ENCODE measurements at regions not wholly inside any gene's neighbourhood (a gene's known extent, or its start where the extent isn't known, plus 50 kb on each side); places are given as distances from the start of the nearest gene placed in this dataset.

GRCh38 chr3:103047640-103048039 is 612.8 kb downstream of the ZPLD1 start:
- Mint-ChIP-seq H3K36me3 (ENCODE audit: unreplicated experiment) (no peaks in the 10 kb centered on the region), H3K9me3 (ENCODE audit: unreplicated experiment) (no peaks in the 10 kb centered on the region), H3K27me3 (ENCODE audit: unreplicated experiment) (no peaks in the 10 kb centered on the region), H3K4me1 (ENCODE audit: unreplicated experiment) (no peaks in the 10 kb centered on the region), H3K4me3 (ENCODE audit: unreplicated experiment) (no peak overlapping the region), H3K27ac (ENCODE audit: unreplicated experiment) (no peak overlapping the region)
- DNase-seq (ENCODE audit: extremely low spot score, unreplicated experiment), result no peak
- TF ChIP-seq CTCF (IDR thresholded peaks at IDR 0.05), result no peak

- TF ChIP-seq CTCF (IDR thresholded peaks at IDR 0.05), result no peak
- H3K36me3 Mint-ChIP-seq (ENCODE audit: unreplicated experiment), result no peaks in the 10 kb centered on the region
- H3K9me3 Mint-ChIP-seq (ENCODE audit: unreplicated experiment), result no peaks in the 10 kb centered on the region
- H3K27ac Mint-ChIP-seq (ENCODE audit: unreplicated experiment), result no peak overlapping the region
- no peak for DNase-seq (ENCODE audit: extremely low spot score, unreplicated experiment)
- no peaks in the 10 kb centered on the region for H3K27me3 Mint-ChIP-seq (ENCODE audit: unreplicated experiment)
- H3K4me1 Mint-ChIP-seq (ENCODE audit: unreplicated experiment), result no peaks in the 10 kb centered on the region
- H3K4me3 Mint-ChIP-seq (ENCODE audit: unreplicated experiment), result no peak overlapping the region
Observed at GRCh38 chr3:103048068-103048722, 613.4 kb downstream of the ZPLD1 start.

- no peak for TF ChIP-seq CTCF (IDR thresholded peaks at IDR 0.05)
- Mint-ChIP-seq H3K36me3 (ENCODE audit: unreplicated experiment) (no peaks in the 10 kb centered on the region), H3K9me3 (ENCODE audit: unreplicated experiment) (no peaks in the 10 kb centered on the region), H3K27ac (ENCODE audit: unreplicated experiment) (no peak overlapping the region), H3K4me1 (ENCODE audit: unreplicated experiment) (no peaks in the 10 kb centered on the region), H3K4me3 (ENCODE audit: unreplicated experiment) (no peak overlapping the region), H3K27me3 (ENCODE audit: unreplicated experiment) (no peaks in the 10 kb centered on the region)
- DNase-seq (ENCODE audit: extremely low spot score, unreplicated experiment), result no peak
Observed at GRCh38 chr3:103052236-103052830, 617.5 kb downstream of the ZPLD1 start.

- no peaks in the 10 kb centered on the region for H3K9me3 Mint-ChIP-seq (ENCODE audit: unreplicated experiment)
- H3K27ac Mint-ChIP-seq (ENCODE audit: unreplicated experiment), result no peak overlapping the region
- no peak for TF ChIP-seq CTCF (IDR thresholded peaks at IDR 0.05)
- H3K4me3 Mint-ChIP-seq (ENCODE audit: unreplicated experiment), result no peak overlapping the region
- H3K4me1 Mint-ChIP-seq (ENCODE audit: unreplicated experiment), result no peaks in the 10 kb centered on the region
- H3K27me3 Mint-ChIP-seq (ENCODE audit: unreplicated experiment), result no peaks in the 10 kb centered on the region
- DNase-seq (ENCODE audit: extremely low spot score, unreplicated experiment), result no peak
- no peaks in the 10 kb centered on the region for H3K36me3 Mint-ChIP-seq (ENCODE audit: unreplicated experiment)
Observed at GRCh38 chr3:103055021-103055520, 620.3 kb downstream of the ZPLD1 start.

- no peak overlapping the region for H3K27ac Mint-ChIP-seq (ENCODE audit: unreplicated experiment)
- H3K4me1 Mint-ChIP-seq (ENCODE audit: unreplicated experiment), result no peaks in the 10 kb centered on the region
- no peaks in the 10 kb centered on the region for H3K27me3 Mint-ChIP-seq (ENCODE audit: unreplicated experiment)
- no peaks in the 10 kb centered on the region for H3K36me3 Mint-ChIP-seq (ENCODE audit: unreplicated experiment)
- no peak for DNase-seq (ENCODE audit: extremely low spot score, unreplicated experiment)
- H3K4me3 Mint-ChIP-seq (ENCODE audit: unreplicated experiment), result no peak overlapping the region
- TF ChIP-seq CTCF (IDR thresholded peaks at IDR 0.05), result no peak
- H3K9me3 Mint-ChIP-seq (ENCODE audit: unreplicated experiment), result no peaks in the 10 kb centered on the region
Observed at GRCh38 chr3:103056542-103056941, 621.7 kb downstream of the ZPLD1 start.
